Neural progenitor cell (in vitro differentiated cells): ENCODE measurements at regions not wholly inside any gene's neighbourhood (a gene's known extent, or its start where the extent isn't known, plus 50 kb on each side); places are given as distances from the start of the nearest gene placed in this dataset.

Experiments used
- EZH2 ChIP-seq: fragments of 200-600 bp; sonication (generic); IDR thresholded peaks from 2 replicates; pipeline ENCODE4 v1.6.1; 2017; ENCODE audit warnings: antibody characterized with exemption, mild to moderate bottlenecking, moderate library complexity
- TF ChIP-seq, protein P1 (sequence below): fragments of 200-600 bp; sonication (generic); IDR thresholded peaks from 2 replicates; pipeline ENCODE4 v1.5.1; 2017; ENCODE audit warnings: antibody characterized with exemption, mild to moderate bottlenecking

DNA sequence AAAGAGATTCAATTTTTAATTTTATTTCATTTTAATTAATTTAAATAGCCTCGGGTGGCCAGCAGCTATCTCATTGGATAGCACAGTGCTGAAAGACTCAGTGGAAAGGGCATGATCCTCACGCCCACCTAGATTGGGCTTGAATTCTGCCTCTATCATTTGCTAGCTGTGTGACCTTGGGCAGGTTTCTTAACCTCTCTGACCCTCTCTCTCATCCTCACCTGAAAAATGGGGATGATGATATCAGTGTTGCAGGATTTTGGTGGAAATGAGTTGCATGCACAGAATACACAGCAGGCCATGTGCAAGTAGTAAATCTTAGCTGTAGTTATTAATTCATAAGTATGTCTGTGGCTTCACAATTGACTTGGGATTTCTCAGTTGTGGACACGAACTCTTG lies 272.4 kb upstream of the XYLT1 start:
- TF ChIP-seq, protein P1, sequence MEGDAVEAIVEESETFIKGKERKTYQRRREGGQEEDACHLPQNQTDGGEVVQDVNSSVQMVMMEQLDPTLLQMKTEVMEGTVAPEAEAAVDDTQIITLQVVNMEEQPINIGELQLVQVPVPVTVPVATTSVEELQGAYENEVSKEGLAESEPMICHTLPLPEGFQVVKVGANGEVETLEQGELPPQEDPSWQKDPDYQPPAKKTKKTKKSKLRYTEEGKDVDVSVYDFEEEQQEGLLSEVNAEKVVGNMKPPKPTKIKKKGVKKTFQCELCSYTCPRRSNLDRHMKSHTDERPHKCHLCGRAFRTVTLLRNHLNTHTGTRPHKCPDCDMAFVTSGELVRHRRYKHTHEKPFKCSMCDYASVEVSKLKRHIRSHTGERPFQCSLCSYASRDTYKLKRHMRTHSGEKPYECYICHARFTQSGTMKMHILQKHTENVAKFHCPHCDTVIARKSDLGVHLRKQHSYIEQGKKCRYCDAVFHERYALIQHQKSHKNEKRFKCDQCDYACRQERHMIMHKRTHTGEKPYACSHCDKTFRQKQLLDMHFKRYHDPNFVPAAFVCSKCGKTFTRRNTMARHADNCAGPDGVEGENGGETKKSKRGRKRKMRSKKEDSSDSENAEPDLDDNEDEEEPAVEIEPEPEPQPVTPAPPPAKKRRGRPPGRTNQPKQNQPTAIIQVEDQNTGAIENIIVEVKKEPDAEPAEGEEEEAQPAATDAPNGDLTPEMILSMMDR: no peak
- no peak for TF ChIP-seq EZH2
